GM18498 (cell line): ENCODE measurements at regions not wholly inside any gene's neighbourhood (a gene's known extent, or its start where the extent isn't known, plus 50 kb on each side); places are given as distances from the start of the nearest gene placed in this dataset.

Source experiments
- ATAC-seq: cut with Tn5 transposase; IDR thresholded peaks from one replicate; pipeline ENCODE4 v1.9.1; 2021; ENCODE audit warnings: mild to moderate bottlenecking, moderate library complexity; ENCODE audit not compliant: unreplicated experiment

DNA sequence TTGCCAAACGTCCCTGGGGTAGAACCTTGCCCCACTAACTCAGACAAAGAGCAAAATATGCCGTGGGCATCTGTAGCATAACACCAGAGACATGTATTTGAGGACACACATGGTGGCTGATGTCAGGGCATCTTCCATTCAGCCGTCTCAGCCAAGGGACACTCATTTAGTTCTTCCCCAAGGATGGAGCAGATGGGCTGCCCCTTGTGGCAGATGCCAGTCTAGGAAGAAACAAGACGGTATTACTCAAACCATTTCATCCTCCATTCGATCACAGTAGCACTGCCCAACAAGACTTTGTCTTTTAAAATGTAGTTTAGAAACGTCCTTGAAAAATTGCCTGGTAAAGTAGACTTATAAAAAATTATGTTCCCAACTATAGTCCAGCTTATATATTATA, 937.6 kb upstream of the EEF2KMT start:
- ATAC-seq: no peak

- ATAC-seq: no peak
Measured at GRCh38 chr16:6034511-6034910, 936.9 kb upstream of the EEF2KMT start.

DNA sequence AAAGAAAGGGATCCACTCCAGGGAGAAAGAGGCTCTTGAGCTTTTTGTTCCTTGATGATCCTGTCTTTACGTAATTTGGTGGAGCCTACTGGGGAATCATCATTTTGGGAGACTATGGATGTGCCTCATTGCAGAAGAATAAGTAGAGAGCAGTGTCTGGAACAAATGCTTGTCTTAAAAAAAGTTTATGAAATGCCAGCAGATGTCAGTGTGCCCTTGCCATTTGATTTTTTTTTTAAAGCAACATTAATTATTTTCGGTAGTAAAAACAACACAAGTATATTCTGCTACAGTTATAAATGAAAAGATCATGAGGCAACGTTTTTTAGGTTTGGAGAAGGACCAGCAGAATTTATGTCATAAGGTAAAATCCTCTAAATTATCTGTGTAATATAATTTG, 934.8 kb upstream of the EEF2KMT start:
- ATAC-seq: no peak

- ATAC-seq: no peak
Measured at GRCh38 chr16:6031567-6031966, 934.0 kb upstream of the EEF2KMT start.

- no peak for ATAC-seq
Measured at GRCh38 chr16:6031102-6031501, 933.5 kb upstream of the EEF2KMT start.

DNA sequence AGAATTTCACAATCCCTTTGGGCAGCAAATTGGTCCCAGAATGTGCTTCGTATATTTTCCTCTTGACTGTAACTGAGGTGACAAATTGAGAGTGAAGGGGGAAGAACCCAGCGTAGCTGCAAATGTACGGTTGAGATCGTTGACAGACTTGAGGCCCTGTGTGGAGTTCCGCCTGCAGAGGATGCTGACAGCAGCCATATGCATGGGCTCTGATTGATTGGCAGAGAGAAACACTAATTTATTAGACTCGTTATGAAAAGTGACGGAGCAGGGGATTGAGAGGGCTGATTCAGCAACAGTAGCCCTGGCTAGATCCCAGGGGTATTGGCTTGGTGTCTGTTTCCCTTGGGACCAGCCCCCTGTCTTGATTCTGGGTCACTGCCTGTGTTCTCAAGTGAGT, 930.1 kb upstream of the EEF2KMT start:
- ATAC-seq: no peak

- ATAC-seq: no peak
Measured at GRCh38 chr16:6023449-6023848, 925.9 kb upstream of the EEF2KMT start.

DNA sequence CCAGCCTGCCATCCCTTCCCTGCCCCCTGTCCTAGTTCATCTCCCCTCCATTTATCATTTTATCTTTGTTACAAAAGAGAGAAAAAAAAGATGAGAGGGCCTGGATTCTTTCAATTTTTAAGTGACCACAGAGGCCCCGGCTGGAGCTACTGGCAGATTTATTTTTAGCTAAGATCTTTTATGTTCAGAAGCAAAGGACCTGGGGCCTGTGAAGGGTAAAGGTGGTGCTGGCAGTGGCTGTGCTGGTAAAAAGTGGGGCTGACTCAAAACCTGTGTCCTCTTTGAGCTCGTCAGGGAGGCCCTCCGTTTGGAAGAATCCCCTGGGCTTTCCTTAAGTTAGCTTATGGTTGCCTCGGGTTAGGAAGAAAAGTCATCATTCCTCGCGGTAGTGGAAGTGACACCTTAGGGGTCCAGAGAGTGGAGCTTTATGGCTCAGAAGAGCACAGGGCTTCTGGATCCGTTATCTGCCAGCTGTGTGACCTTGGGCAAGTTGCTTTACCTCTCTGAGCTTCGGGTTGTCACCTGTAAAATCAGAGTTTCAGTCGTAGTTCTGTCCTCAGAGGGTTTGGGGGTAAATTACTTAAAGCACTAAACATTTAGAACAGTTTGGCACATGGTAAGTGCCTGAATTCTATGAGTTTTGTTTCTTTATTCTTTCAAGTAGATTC, 923.8 kb upstream of the EEF2KMT start:
- ATAC-seq: no peak

DNA sequence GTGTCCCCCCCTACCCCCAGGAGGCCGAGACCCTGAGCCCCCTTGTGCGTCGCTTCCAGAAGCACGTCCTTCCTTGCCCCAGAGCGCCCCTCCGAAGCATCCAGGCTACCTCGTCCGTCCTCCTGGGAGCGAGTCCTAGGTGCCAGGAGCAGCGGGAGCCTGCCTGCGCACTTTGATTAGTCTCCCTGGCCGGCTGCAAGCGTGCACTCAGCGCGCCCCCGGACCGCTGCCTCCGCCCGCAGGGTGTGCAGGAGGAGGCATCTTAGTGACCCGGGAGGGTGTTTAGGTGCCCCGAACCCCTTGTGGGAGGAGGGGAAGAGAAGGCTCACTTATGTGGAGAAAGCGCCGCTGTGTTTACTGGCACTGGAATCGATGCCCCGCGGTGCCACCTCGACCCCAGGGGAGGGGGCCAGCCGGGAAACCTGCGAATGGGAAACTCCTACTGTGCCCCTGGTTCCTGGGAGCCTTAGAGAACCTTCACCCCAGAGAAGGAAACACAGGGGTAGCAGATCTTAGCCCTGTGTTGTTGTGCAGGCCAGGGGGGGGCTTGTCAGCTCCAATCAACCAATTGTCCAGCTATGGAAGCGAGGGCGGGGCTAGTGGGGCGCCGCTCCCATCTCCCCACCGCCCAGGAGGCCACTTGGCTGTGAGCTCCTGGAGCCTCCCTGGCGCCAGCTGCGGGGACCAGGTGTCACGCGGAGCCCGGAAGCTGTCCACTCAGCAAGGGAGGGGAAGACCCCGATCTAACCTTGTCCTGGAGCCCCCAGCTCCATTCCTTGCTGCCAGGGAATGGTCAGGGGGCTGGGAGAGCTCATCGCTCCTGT, 922.8 kb upstream of the EEF2KMT start:
- no peak for ATAC-seq

GRCh38 chr16:6019490-6019991, 921.9 kb upstream of the EEF2KMT start:
- no peak for ATAC-seq

- no peak for ATAC-seq
Measured at GRCh38 chr16:6018848-6019489, 921.4 kb upstream of the EEF2KMT start.

- ATAC-seq: no peak
Measured at GRCh38 chr16:6016530-6017184, 919.1 kb upstream of the EEF2KMT start.

- ATAC-seq: no peak
Measured at GRCh38 chr16:6012716-6013115, 915.1 kb upstream of the EEF2KMT start.

- no peak for ATAC-seq
Measured at GRCh38 chr16:6009151-6009550, 911.6 kb upstream of the EEF2KMT start.

DNA sequence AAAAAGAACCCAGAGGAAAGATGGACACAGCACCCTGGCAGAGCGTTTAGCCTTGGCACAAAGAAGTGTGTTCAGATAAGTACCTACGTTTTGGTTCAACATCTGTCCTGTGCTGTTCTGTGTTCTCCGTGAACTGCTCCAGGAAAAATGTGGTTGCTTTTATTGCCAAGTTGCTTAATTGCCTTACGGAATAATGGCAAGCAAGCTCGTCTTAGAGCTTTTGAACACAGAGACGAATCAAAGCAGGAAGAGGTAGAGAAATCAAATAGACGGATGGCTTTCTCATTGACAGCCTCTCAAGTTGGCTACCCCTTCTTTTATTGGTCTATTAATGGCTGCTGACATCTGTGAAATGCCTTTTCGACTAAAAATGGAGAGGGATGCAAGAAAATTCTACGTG, 911.1 kb upstream of the EEF2KMT start:
- ATAC-seq: no peak

DNA sequence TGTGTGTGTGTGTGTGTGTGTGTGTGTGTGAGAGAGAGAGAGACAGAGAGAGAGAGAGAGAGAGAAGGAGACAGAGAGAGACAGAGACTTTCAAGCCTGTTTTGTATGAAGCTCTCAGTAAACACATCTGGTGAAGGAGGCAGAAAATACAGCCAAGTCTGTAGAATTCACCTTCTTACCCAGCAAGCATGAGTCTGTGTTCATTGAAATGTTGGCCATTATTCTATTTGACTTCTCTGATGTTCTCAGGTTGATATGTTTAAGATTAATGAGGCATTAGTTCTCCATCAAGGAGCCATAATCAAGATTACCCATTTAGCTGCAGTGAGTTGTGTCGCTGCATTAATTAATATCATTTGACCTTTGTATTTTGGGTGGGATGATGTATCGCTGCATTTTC, 895.8 kb upstream of the EEF2KMT start:
- no peak for ATAC-seq

- no peak for ATAC-seq
Measured at GRCh38 chr16:5982979-5983378, 885.4 kb upstream of the EEF2KMT start.

GRCh38 chr16:5979905-5980550, 882.4 kb upstream of the EEF2KMT start:
- no peak for ATAC-seq

DNA sequence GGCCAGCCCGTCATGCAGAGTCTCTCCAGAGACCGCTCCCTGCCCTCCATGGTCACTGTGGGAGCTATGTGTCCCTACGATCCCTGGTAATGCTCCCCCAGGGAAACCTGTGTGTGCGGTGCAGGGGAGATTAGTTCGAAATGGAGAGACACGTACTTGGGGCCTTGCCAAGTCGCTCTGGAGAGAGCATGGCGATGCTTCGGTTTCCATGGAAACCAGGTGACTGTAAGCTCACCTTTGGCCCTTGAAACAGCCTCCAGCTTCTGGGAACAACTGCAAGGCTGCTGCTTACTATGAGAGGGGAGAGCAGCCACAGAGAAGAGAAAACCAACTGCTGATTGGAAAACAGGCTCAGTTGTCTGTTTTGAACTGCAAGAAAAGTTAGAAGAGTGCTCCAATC, 879.7 kb upstream of the EEF2KMT start:
- no peak for ATAC-seq

- ATAC-seq: no peak
Measured at GRCh38 chr16:5972747-5973146, 875.2 kb upstream of the EEF2KMT start.

DNA sequence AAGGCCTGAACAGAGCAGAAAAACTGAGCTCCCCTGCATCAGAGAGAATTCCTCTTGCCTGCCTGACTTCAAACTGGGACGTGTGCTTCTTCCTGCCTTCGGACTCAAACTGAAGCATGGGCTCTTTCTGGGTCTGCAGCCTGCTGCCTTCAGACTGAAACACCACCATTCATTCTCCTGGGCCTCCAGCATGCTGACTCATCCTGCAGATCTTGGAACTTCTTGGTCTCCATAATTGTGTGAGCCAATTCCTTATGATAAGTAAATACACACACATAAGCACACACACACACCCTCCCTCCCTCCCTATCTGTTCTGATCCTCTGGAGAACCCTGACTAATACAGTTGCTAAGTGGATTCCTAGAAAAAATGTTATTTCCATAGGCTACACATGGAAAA, 874.3 kb upstream of the EEF2KMT start:
- ATAC-seq: no peak
